Neuronal stem cell (in vitro differentiated cells): ENCODE measurements at regions not wholly inside any gene's neighbourhood (a gene's known extent, or its start where the extent isn't known, plus 50 kb on each side); places are given as distances from the start of the nearest gene placed in this dataset.

Source experiments
- DNase-seq: peaks from one replicate; pipeline ENCODE4 v3.0.0-alpha.2; 2013; ENCODE audit warnings: low spot score
- H2AFZ ChIP-seq: one replicate; pipeline ENCODE4 v1.6.1; 2013; ENCODE audit warnings: mild to moderate bottlenecking, low read length, inconsistent platforms
- H2AK5ac ChIP-seq: 2 replicates; pipeline ENCODE4 v1.6.1; 2013; ENCODE audit warnings: low read depth, mild to moderate bottlenecking, inconsistent platforms, low read length, moderate library complexity, mixed read lengths
- H2BK120ac ChIP-seq: 2 replicates; pipeline ENCODE4 v1.6.1; 2013; ENCODE audit warnings: low read depth, mild to moderate bottlenecking, inconsistent platforms, low read length, moderate library complexity, mixed read lengths
- H2BK12ac ChIP-seq: one replicate; pipeline ENCODE4 v1.6.1; 2013; ENCODE audit warnings: low read length, inconsistent platforms
- H2BK15ac ChIP-seq: 2 replicates; pipeline ENCODE4 v1.6.1; 2013; ENCODE audit warnings: mild to moderate bottlenecking, low read length, inconsistent platforms, mixed read lengths
- H2BK5ac ChIP-seq: one replicate; pipeline ENCODE4 v1.6.1; 2013; ENCODE audit warnings: inconsistent platforms, mild to moderate bottlenecking, low read length, moderate library complexity
- H3K14ac ChIP-seq: one replicate; pipeline ENCODE4 v1.6.1; 2013; ENCODE audit warnings: low read length, inconsistent platforms
- H3K18ac ChIP-seq: 2 replicates; pipeline ENCODE4 v1.6.1; 2013; ENCODE audit warnings: low read length, inconsistent platforms
- H3K23ac ChIP-seq: 2 replicates; pipeline ENCODE4 v1.6.1; 2013; ENCODE audit warnings: low read depth, mild to moderate bottlenecking, mixed read lengths, low read length, inconsistent platforms; ENCODE audit not compliant: poor library complexity
- H3K27ac ChIP-seq: replicated peaks from 3 replicates; pipeline ENCODE4 v1.5.1; 2013; ENCODE audit warnings: low read length, inconsistent platforms
- H3K27me3 ChIP-seq, 3 experiments: 2 replicates each; pipeline ENCODE4 v1.6.1; 2013; ENCODE audit warnings: low read length in 3 of 3, mild to moderate bottlenecking in 2 of 3, inconsistent platforms in 1 of 3, low read depth in 1 of 3, mixed read lengths in 1 of 3, moderate library complexity in 1 of 3; ENCODE audit not compliant: control insufficient read depth in 3 of 3, insufficient read depth in 3 of 3
- H3K36me3 ChIP-seq, 2 donors: replicated peaks in 1 of 2; 2 replicates each; pipeline ENCODE4 v1.6.1; 2013; ENCODE audit warnings: low read length in 2 of 2; ENCODE audit not compliant: control insufficient read depth in 2 of 2, insufficient read depth in 2 of 2
- H3K4ac ChIP-seq: 2 replicates; pipeline ENCODE4 v1.6.1; 2013; ENCODE audit warnings: inconsistent platforms, mild to moderate bottlenecking, low read length, moderate library complexity
- H3K4me1 ChIP-seq, 2 donors: 1 replicate in 1 of 2; 2 replicates in 1 of 2; pipeline ENCODE4 v1.6.1; 2013; ENCODE audit warnings: low read length in 2 of 2, low read depth in 1 of 2; ENCODE audit not compliant: control insufficient read depth in 2 of 2, insufficient read depth in 1 of 2
- H3K4me2 ChIP-seq: one replicate; pipeline ENCODE4 v1.6.1; 2013; ENCODE audit warnings: mild to moderate bottlenecking, low read length, inconsistent platforms; ENCODE audit not compliant: insufficient read depth, poor library complexity, severe bottlenecking
- H3K4me3 ChIP-seq, 2 donors: 2 replicates each; pipeline ENCODE4 v1.5.1; 2013; ENCODE audit warnings: low read length in 2 of 2, mild to moderate bottlenecking in 2 of 2, inconsistent platforms in 1 of 2, moderate library complexity in 1 of 2
- H3K79me1 ChIP-seq: one replicate; pipeline ENCODE4 v1.6.1; 2013; ENCODE audit warnings: low read depth, mild to moderate bottlenecking, inconsistent platforms, low read length, moderate library complexity
- H3K9ac ChIP-seq: one replicate; pipeline ENCODE4 v1.6.1; 2013; ENCODE audit warnings: mild to moderate bottlenecking, low read depth, low read length, inconsistent platforms; ENCODE audit not compliant: poor library complexity
- H3K9me3 ChIP-seq, 2 donors: replicated peaks in 1 of 2; 2 replicates each; pipeline versions ENCODE3 to v1.6.1; 2013; ENCODE audit warnings: low read length in 2 of 2, mild to moderate bottlenecking in 2 of 2, inconsistent platforms in 1 of 2, low read depth in 1 of 2, mixed read lengths in 1 of 2, moderate library complexity in 1 of 2; ENCODE audit not compliant: control insufficient read depth in 2 of 2, insufficient read depth in 1 of 2
- H4K8ac ChIP-seq: one replicate; pipeline ENCODE4 v1.6.1; 2013; ENCODE audit warnings: low read depth, mild to moderate bottlenecking, inconsistent platforms, low read length, moderate library complexity
- H4K91ac ChIP-seq: one replicate; pipeline ENCODE4 v1.6.1; 2013; ENCODE audit warnings: low read length, low read depth, mild to moderate bottlenecking, inconsistent platforms; ENCODE audit not compliant: poor library complexity
- WGBS, 2 donors: extraction: QIAGEN DNeasy Blood & Tissue Kit; methylation state at CpG; one replicate each; pipeline ENCODE4 v1.1.7; 2013; ENCODE audit warnings: missing lambda C conversion rate in 2 of 2, mixed read lengths in 1 of 2; ENCODE audit not compliant: insufficient read length in 2 of 2, insufficient replicate concordance in 1 of 2; ENCODE audit errors: extremely low coverage in 2 of 2; 5-methylcytosine and 5-hydroxymethylcytosine counted together

- no peaks in the 10 kb centered on the region for H3K9me3 ChIP-seq
- no peak overlapping the region for H4K91ac ChIP-seq
- no peak overlapping the region for H3K18ac ChIP-seq
- no peak overlapping the region for H2AK5ac ChIP-seq
- no peak overlapping the region for H3K9ac ChIP-seq
- H2BK5ac ChIP-seq = no peak overlapping the region
- no peak overlapping the region for H3K14ac ChIP-seq
- no CpG with 5 or more reads among the region's 6 CpGs for WGBS, 2 donors
- no peak overlapping the region for H2BK15ac ChIP-seq
- DNase-seq = no peak
- no peak overlapping the region for H2BK12ac ChIP-seq
- no peak overlapping the region for H4K8ac ChIP-seq
- no peak overlapping the region for H2AFZ ChIP-seq
- no peak overlapping the region for H2BK120ac ChIP-seq
- H3K27me3 ChIP-seq = no peaks in the 10 kb centered on the region
- no peak overlapping the region for H3K4me2 ChIP-seq
- H3K27ac ChIP-seq = no peak overlapping the region
- H3K4me1 ChIP-seq = peaks cover 3 to 5% of the 10 kb centered on the region in 2 donors
- no peak overlapping the region for H3K23ac ChIP-seq
- H3K4ac ChIP-seq = no peak overlapping the region
- no peaks in the 10 kb centered on the region for H3K79me1 ChIP-seq
- no peak overlapping the region for H3K4me3 ChIP-seq
- no peaks in the 10 kb centered on the region for H3K36me3 ChIP-seq
These were observed 335.7 kb upstream of the POU3F3 start for GRCh38 chr2:104518256-104518655.

- Histone ChIP-seq H2BK120ac (no peak overlapping the region), H3K9me3 (no peaks in the 10 kb centered on the region), H2AFZ (no peak overlapping the region), H3K27ac (no peak overlapping the region), H3K4me1 (peaks cover 3 to 5% of the 10 kb centered on the region in 2 donors), H4K91ac (no peak overlapping the region), H2BK15ac (no peak overlapping the region), H3K79me1 (no peaks in the 10 kb centered on the region), H4K8ac (no peak overlapping the region), H2AK5ac (no peak overlapping the region), H3K14ac (no peak overlapping the region), H3K4me2 (no peak overlapping the region), H2BK12ac (no peak overlapping the region), H3K4ac (no peak overlapping the region), H3K23ac (no peak overlapping the region), H3K18ac (no peak overlapping the region), H2BK5ac (no peak overlapping the region), H3K9ac (no peak overlapping the region), H3K27me3 (no peaks in the 10 kb centered on the region), H3K4me3 (no peak overlapping the region), H3K36me3 (no peaks in the 10 kb centered on the region)
- WGBS, 2 donors = no CpG with 5 or more reads among the region's 5 CpGs
- peak; percentile 14 for DNase-seq
These were observed 332.7 kb upstream of the POU3F3 start for GRCh38 chr2:104521247-104521646.

- Histone ChIP-seq H3K9ac (no peak overlapping the region), H3K4ac (no peak overlapping the region), H4K91ac (no peak overlapping the region), H3K4me1 (peaks cover 3 to 5% of the 10 kb centered on the region in 2 donors), H3K79me1 (no peaks in the 10 kb centered on the region), H3K23ac (no peak overlapping the region), H3K4me2 (no peak overlapping the region), H2BK15ac (no peak overlapping the region), H2BK5ac (no peak overlapping the region), H4K8ac (no peak overlapping the region), H3K9me3 (no peaks in the 10 kb centered on the region), H2AK5ac (no peak overlapping the region), H3K27me3 (no peaks in the 10 kb centered on the region), H3K36me3 (no peaks in the 10 kb centered on the region), H3K4me3 (no peak overlapping the region), H2BK12ac (no peak overlapping the region), H3K18ac (no peak overlapping the region), H2BK120ac (no peak overlapping the region), H3K14ac (no peak overlapping the region), H2AFZ (no peak overlapping the region), H3K27ac (no peak overlapping the region)
- no CpG with 5 or more reads among the region's 2 CpGs for WGBS, 2 donors
- DNase-seq = no peak
These were observed 330.0 kb upstream of the POU3F3 start for GRCh38 chr2:104523921-104524320.

- DNase-seq = no peak
- Histone ChIP-seq H2BK5ac (no peak overlapping the region), H3K27ac (no peak overlapping the region), H3K9me3 (no peaks in the 10 kb centered on the region), H3K14ac (no peak overlapping the region), H2BK12ac (no peak overlapping the region), H3K9ac (no peak overlapping the region), H2BK120ac (no peak overlapping the region), H2AFZ (no peak overlapping the region), H3K4me3 (no peak overlapping the region), H2BK15ac (no peak overlapping the region), H3K36me3 (no peaks in the 10 kb centered on the region), H3K23ac (no peak overlapping the region), H3K4me1 (no peaks in the 10 kb centered on the region), H3K27me3 (no peaks in the 10 kb centered on the region), H4K8ac (no peak overlapping the region), H3K79me1 (no peaks in the 10 kb centered on the region), H2AK5ac (no peak overlapping the region), H3K18ac (no peak overlapping the region), H3K4ac (no peak overlapping the region), H3K4me2 (no peak overlapping the region), H4K91ac (no peak overlapping the region)
- WGBS, 2 donors = no CpG with 5 or more reads among the region's 8 CpGs
These were observed 325.8 kb upstream of the POU3F3 start for GRCh38 chr2:104528101-104528500.
